PC-3 (cell line): ENCODE measurements at regions not wholly inside any gene's neighbourhood (a gene's known extent, or its start where the extent isn't known, plus 50 kb on each side); places are given as distances from the start of the nearest gene placed in this dataset.

Experiments used
- CTCF ChIP-seq: fragments of 300-600 bp; sonication (generic); conservative IDR thresholded peaks from 2 replicates; pipeline ENCODE4 v1.5.1; 2017; ENCODE audit warnings: antibody characterized with exemption, low read depth, mild to moderate bottlenecking, low read length
- EZH2 ChIP-seq: fragments of 300-600 bp; sonication (generic); IDR thresholded peaks from one replicate; pipeline ENCODE4 v1.6.1; 2017; ENCODE audit warnings: antibody characterized with exemption, mild to moderate bottlenecking, low read length; ENCODE audit not compliant: unreplicated experiment

- TF ChIP-seq EZH2 (no peak), CTCF (no peak)
Measured at GRCh38 chr6:12232339-12232738, 57.8 kb upstream of the EDN1 start.
